Choroid plexus epithelial cell (primary cell): ENCODE measurements at regions not wholly inside any gene's neighbourhood (a gene's known extent, or its start where the extent isn't known, plus 50 kb on each side); places are given as distances from the start of the nearest gene placed in this dataset.

ENCODE experiments used
- DNase-seq: peaks from one replicate; pipeline ENCODE4 v3.0.0-alpha.2; 2010; ENCODE audit warnings: low read depth
- H3K4me3 ChIP-seq: 2 replicates; pipeline ENCODE4 v1.5.1; 2011; ENCODE audit warnings: low read depth, mild to moderate bottlenecking, control low read depth, low read length, moderate library complexity
- CTCF ChIP-seq: conservative IDR thresholded peaks from 2 replicates; pipeline ENCODE4 v1.5.1; 2011; ENCODE audit warnings: low read depth, mild to moderate bottlenecking, control low read depth, inconsistent platforms, low read length, moderate library complexity

GRCh38 chr2:120932881-120933280 is 197.2 kb downstream of the GLI2 start:
- no peak overlapping the region for H3K4me3 ChIP-seq
- DNase-seq = no peak
- TF ChIP-seq CTCF = no peak

DNA sequence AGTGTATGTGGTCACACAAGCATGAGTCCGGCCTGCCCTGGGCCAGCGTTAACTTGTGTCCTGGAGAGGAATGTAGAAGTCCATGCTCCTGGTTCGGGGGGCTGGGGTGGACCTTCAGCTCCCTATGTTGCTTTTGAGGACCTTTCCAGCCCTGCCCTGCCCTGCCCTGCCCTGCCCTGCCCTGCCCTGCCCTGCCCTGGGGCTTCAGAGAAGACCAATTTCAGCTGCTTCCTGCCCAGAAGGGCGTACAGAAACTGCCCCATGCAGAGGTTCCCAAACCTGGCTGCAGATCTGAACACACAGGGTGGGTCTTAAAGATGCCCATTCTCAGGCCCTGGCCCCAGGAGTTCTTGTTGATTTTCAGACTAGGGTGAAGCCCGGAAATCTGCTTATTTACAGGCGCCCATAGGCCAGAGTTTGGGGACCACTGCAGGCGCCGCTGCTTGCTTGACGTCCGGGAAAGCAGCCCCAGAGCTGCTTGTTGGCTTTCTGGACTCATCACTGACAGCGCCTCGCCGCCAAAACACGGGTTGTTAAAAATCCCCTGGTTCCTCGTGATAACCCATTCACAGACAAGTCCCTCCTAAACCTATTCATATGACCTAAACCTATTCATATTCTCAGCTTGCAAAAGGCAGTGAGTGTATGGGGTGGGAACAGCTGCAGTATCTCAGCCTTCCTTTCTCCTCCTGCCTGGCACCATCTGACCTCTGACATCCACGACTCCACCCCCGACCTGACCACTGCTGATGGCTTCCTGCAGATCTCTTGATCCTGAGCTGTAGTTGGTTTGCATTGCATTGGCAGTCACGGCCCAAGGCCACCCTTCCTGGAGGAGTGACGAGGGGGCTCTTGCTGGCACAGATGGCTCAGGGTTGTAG is 198.3 kb downstream of the GLI2 start:
- H3K4me3 ChIP-seq = no peak overlapping the region
- TF ChIP-seq CTCF = no peak
- DNase-seq = no peak

DNA sequence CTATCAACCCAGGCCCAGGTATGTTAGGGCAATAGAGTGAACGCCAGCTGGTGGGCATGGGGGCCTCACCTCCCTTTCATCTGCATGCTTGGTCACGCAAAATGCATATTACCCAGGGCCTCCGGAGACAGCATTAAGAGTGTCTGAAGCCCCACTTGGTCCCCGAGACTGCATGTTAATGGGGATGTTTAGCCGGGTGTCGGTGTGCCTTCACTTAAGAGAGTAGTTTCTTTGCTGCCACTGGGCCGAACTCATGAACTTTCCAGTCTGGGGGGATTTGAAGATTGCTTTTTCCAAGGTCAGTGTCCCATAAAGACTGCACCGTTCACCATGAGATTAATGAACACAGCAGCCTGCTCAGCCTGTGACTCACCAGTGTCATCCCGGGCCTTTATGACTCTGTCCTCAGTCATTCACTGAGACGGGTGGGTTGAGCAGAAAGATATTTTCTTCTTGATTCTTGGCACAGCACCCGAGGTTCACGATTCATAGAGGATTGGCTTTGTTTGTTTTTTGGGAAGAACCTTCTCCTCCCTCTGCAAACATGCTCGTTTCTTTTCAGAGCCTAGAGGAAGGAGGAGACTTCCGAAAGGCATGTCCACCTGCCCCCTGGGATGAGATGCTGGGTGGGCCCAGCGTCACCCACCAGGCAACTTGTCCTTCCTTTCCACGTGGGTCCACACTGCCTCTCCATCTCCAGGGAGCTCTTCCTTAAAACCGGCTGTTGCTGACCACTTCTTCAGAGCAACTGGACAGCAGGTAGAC is 199.1 kb downstream of the GLI2 start:
- no peak overlapping the region for H3K4me3 ChIP-seq
- no peak for TF ChIP-seq CTCF

GRCh38 chr2:120935339-120936313 is 200.0 kb downstream of the GLI2 start:
- no peak for TF ChIP-seq CTCF
- peak; percentile 58 for DNase-seq
- H3K4me3 ChIP-seq = no peak overlapping the region

More for the DNA sequence above, 199.1 kb downstream of the GLI2 start:
- peak; percentile 69 for DNase-seq

GRCh38 chr2:120936476-120937334 is 201.0 kb downstream of the GLI2 start:
- no peak overlapping the region for H3K4me3 ChIP-seq
- peak; percentile 37 for DNase-seq
- TF ChIP-seq CTCF = no peak

- TF ChIP-seq CTCF = no peak
- no peak overlapping the region for H3K4me3 ChIP-seq
- peak; percentile 73 for DNase-seq
Observed at GRCh38 chr2:120937686-120938044, 202.0 kb downstream of the GLI2 start.
